ENCODE measurements at regions not wholly inside any gene's neighbourhood (a gene's known extent, or its start where the extent isn't known, plus 50 kb on each side); places are given as distances from the start of the nearest gene placed in this dataset.

- TF ChIP-seq CTCF (IDR thresholded peaks at IDR 0.05 in 4 of 5, conservative IDR thresholded peaks at IDR 0.05 in 1 of 5) (no peak), POLR2A (IDR thresholded peaks at IDR 0.05) (no peak)
Measured at GRCh38 chr3:164113371-164114332, 964.6 kb downstream of the SI start.

All from gastrocnemius medialis (tissue), 4 donors.